NCI-H146 treated with DMSO at 0.1 percent for 48 hours (cell line): ENCODE measurements at regions not wholly inside any gene's neighbourhood (a gene's known extent, or its start where the extent isn't known, plus 50 kb on each side); places are given as distances from the start of the nearest gene placed in this dataset.

ENCODE experiments used
- DNase-seq: peaks from one replicate; lab custom pipeline; 2025; ENCODE audit not compliant: unreplicated experiment; lab: John Stamatoyannopoulos, UW

- DNase-seq, result no peak
Observed at GRCh38 chr5:113900141-113900540, 386.6 kb downstream of the YTHDC2 start.

- no peak for DNase-seq
Observed at GRCh38 chr5:113900816-113901215, 387.3 kb downstream of the YTHDC2 start.

GRCh38 chr5:113901718-113902117 lies 388.2 kb downstream of the YTHDC2 start:
- no peak for DNase-seq

GRCh38 chr5:113902917-113903660 lies 389.6 kb downstream of the YTHDC2 start:
- no peak for DNase-seq

- DNase-seq, result peak; percentile 100
Observed at GRCh38 chr5:113909782-113910181, 396.3 kb downstream of the YTHDC2 start.

- DNase-seq, result no peak
Observed at GRCh38 chr5:113917997-113918396, 404.5 kb downstream of the YTHDC2 start.

- DNase-seq, result no peak
Observed at GRCh38 chr5:113922343-113922742, 408.8 kb downstream of the YTHDC2 start.

GRCh38 chr5:113935453-113935852 lies 422.0 kb downstream of the YTHDC2 start:
- no peak for DNase-seq

GRCh38 chr5:113937301-113937700 lies 423.8 kb downstream of the YTHDC2 start:
- no peak for DNase-seq

- DNase-seq, result peak; percentile 28
Observed at GRCh38 chr5:113939988-113940387, 421.9 kb upstream of the KCNN2 start.

GRCh38 chr5:113950186-113950585 lies 411.7 kb upstream of the KCNN2 start:
- no peak for DNase-seq

- no peak for DNase-seq
Observed at GRCh38 chr5:113965225-113965624, 396.6 kb upstream of the KCNN2 start.

- DNase-seq, result no peak
Observed at GRCh38 chr5:113969901-113970300, 392.0 kb upstream of the KCNN2 start.

GRCh38 chr5:113971454-113971853 lies 390.4 kb upstream of the KCNN2 start:
- no peak for DNase-seq

GRCh38 chr5:113974976-113975375 lies 386.9 kb upstream of the KCNN2 start:
- no peak for DNase-seq

GRCh38 chr5:113984928-113985327 lies 376.9 kb upstream of the KCNN2 start:
- peak; percentile 44 for DNase-seq

GRCh38 chr5:113985505-113985904 lies 376.4 kb upstream of the KCNN2 start:
- DNase-seq, result no peak

- peak; percentile 75 for DNase-seq
Observed at GRCh38 chr5:113989278-113989912, 372.5 kb upstream of the KCNN2 start.

GRCh38 chr5:113989913-113990305 lies 372.0 kb upstream of the KCNN2 start:
- DNase-seq, result peak; percentile 24

GRCh38 chr5:114001076-114001475 lies 360.8 kb upstream of the KCNN2 start:
- DNase-seq, result no peak

- DNase-seq, result no peak
Observed at GRCh38 chr5:114006582-114006981, 355.3 kb upstream of the KCNN2 start.

- DNase-seq, result no peak
Observed at GRCh38 chr5:114007678-114008077, 354.2 kb upstream of the KCNN2 start.

GRCh38 chr5:114010362-114010761 lies 351.5 kb upstream of the KCNN2 start:
- DNase-seq, result no peak
